Fibroblast of the aortic adventitia (primary cell): ENCODE measurements at regions not wholly inside any gene's neighbourhood (a gene's known extent, or its start where the extent isn't known, plus 50 kb on each side); places are given as distances from the start of the nearest gene placed in this dataset.

ENCODE experiments used
- DNase-seq: peaks from one replicate; pipeline ENCODE4 v3.0.0-alpha.2; 2010; ENCODE audit warnings: low read depth
- H3K4me3 ChIP-seq: 2 replicates; pipeline ENCODE4 v1.5.1; 2011; ENCODE audit warnings: low read depth, mild to moderate bottlenecking, control low read depth, low read length, moderate library complexity
- CTCF ChIP-seq: IDR thresholded peaks from 2 replicates; pipeline ENCODE4 v1.5.1; 2011; ENCODE audit warnings: mild to moderate bottlenecking, low read length, control low read depth, inconsistent platforms; ENCODE audit not compliant: insufficient read depth

- no peak overlapping the region for H3K4me3 ChIP-seq
- TF ChIP-seq CTCF, result no peak
- DNase-seq, result no peak
These were observed 58.9 kb upstream of the CLMP start for GRCh38 chr11:123253911-123254310.

GRCh38 chr11:123253223-123253622, 58.2 kb upstream of the CLMP start:
- DNase-seq, result no peak
- H3K4me3 ChIP-seq, result no peak overlapping the region
- TF ChIP-seq CTCF, result no peak

GRCh38 chr11:123251657-123252344, 56.8 kb upstream of the CLMP start:
- DNase-seq, result peak; percentile 70
- no peak overlapping the region for H3K4me3 ChIP-seq
- TF ChIP-seq CTCF, result no peak

GRCh38 chr11:123250892-123251656, 56.0 kb upstream of the CLMP start:
- no peak for DNase-seq
- H3K4me3 ChIP-seq, result no peak overlapping the region
- no peak for TF ChIP-seq CTCF

GRCh38 chr11:123249354-123249753, 54.3 kb upstream of the CLMP start:
- DNase-seq, result no peak

GRCh38 chr11:123247813-123248379, 52.8 kb upstream of the CLMP start:
- no peak for TF ChIP-seq CTCF
- H3K4me3 ChIP-seq, result no peak overlapping the region
- DNase-seq, result no peak

More at GRCh38 chr11:123249354-123249753, 54.3 kb upstream of the CLMP start:
- no peak overlapping the region for H3K4me3 ChIP-seq
- no peak for TF ChIP-seq CTCF
